Gastrocnemius medialis (tissue), 4 donors: ENCODE measurements at regions not wholly inside any gene's neighbourhood (a gene's known extent, or its start where the extent isn't known, plus 50 kb on each side); places are given as distances from the start of the nearest gene placed in this dataset.

Experiments
- POLR2A ChIP-seq, 2 donors: fragments of 450-650 bp; IDR thresholded peaks; one replicate each; pipeline ENCODE4 v1.6.1; 2017; ENCODE audit warnings: antibody characterized with exemption in 2 of 2, mild to moderate bottlenecking in 2 of 2, moderate library complexity in 2 of 2
- TF ChIP-seq, protein P1 (sequence below), 5 experiments: fragments of 450-650 bp in 3 of 5; fragments of 200-600 bp in 2 of 5; sonication (generic) in 2 of 5; IDR thresholded peaks in 4 of 5; conservative IDR thresholded peaks in 1 of 5; 1 replicate in 4 of 5; 2 replicates in 1 of 5; pipeline ENCODE4 v1.5.1; 2016 to 2019; ENCODE audit warnings: antibody characterized with exemption in 5 of 5, mild to moderate bottlenecking in 3 of 5, moderate library complexity in 3 of 5

GRCh38 chr10:123355748-123356481, 201.7 kb downstream of the BUB3 start:
- no peak for TF ChIP-seq POLR2A (IDR thresholded peaks at IDR 0.05)
- TF ChIP-seq, protein P1, sequence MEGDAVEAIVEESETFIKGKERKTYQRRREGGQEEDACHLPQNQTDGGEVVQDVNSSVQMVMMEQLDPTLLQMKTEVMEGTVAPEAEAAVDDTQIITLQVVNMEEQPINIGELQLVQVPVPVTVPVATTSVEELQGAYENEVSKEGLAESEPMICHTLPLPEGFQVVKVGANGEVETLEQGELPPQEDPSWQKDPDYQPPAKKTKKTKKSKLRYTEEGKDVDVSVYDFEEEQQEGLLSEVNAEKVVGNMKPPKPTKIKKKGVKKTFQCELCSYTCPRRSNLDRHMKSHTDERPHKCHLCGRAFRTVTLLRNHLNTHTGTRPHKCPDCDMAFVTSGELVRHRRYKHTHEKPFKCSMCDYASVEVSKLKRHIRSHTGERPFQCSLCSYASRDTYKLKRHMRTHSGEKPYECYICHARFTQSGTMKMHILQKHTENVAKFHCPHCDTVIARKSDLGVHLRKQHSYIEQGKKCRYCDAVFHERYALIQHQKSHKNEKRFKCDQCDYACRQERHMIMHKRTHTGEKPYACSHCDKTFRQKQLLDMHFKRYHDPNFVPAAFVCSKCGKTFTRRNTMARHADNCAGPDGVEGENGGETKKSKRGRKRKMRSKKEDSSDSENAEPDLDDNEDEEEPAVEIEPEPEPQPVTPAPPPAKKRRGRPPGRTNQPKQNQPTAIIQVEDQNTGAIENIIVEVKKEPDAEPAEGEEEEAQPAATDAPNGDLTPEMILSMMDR (IDR thresholded peaks at IDR 0.05 in 4 of 5, conservative IDR thresholded peaks at IDR 0.05 in 1 of 5) = no peak
